ENCODE measurements at regions not wholly inside any gene's neighbourhood (a gene's known extent, or its start where the extent isn't known, plus 50 kb on each side); places are given as distances from the start of the nearest gene placed in this dataset.

GRCh38 chr11:13101644-13102512, 92.8 kb downstream of the RASSF10 start:
- TF ChIP-seq ISL1 (CRISPR knock-in tag; IDR thresholded peaks at IDR 0.05): no peak
- TF ChIP-seq TCF4 (CRISPR knock-in tag; IDR thresholded peaks at IDR 0.05; ENCODE audit: borderline replicate concordance): no peak
- no peak for TF ChIP-seq BACH2 (CRISPR knock-in tag; IDR thresholded peaks at IDR 0.05; ENCODE audit: borderline replicate concordance)
- TF ChIP-seq RARB (CRISPR knock-in tag; IDR thresholded peaks at IDR 0.05): no peak
- TF ChIP-seq PATZ1 (CRISPR knock-in tag; IDR thresholded peaks at IDR 0.05; ENCODE audit: borderline replicate concordance): no peak
- no peak for TF ChIP-seq CSRNP3 (CRISPR knock-in tag; IDR thresholded peaks at IDR 0.05)
- TF ChIP-seq CREB5 (CRISPR knock-in tag; IDR thresholded peaks at IDR 0.05; ENCODE audit: low read depth): no peak
- no peak for TF ChIP-seq PPARA (CRISPR knock-in tag; IDR thresholded peaks at IDR 0.05; ENCODE audit: borderline replicate concordance)
- TF ChIP-seq ARNTL (CRISPR knock-in tag; IDR thresholded peaks at IDR 0.05; ENCODE audit: borderline replicate concordance, low read depth): no peak
- TF ChIP-seq CSDC2 (CRISPR knock-in tag; IDR thresholded peaks at IDR 0.05): no peak
- TF ChIP-seq ZNF565 (CRISPR knock-in tag; conservative IDR thresholded peaks at IDR 0.05; ENCODE audit: low read depth): no peak
- TF ChIP-seq TSHZ2 (CRISPR knock-in tag; IDR thresholded peaks at IDR 0.05): no peak
- no peak for TF ChIP-seq ESRRG (CRISPR knock-in tag; IDR thresholded peaks at IDR 0.05)
- no peak for TF ChIP-seq ZNF70 (CRISPR knock-in tag; IDR thresholded peaks at IDR 0.05)
- no peak for TF ChIP-seq ZNF8 (CRISPR knock-in tag; IDR thresholded peaks at IDR 0.05)
- no peak for ATAC-seq

GRCh38 chr11:13102513-13102840, 93.4 kb downstream of the RASSF10 start:
- TF ChIP-seq OSR1 (CRISPR knock-in tag; IDR thresholded peaks at IDR 0.05) (no peak), TSHZ2 (CRISPR knock-in tag; IDR thresholded peaks at IDR 0.05) (no peak), ZFP30 (CRISPR knock-in tag; IDR thresholded peaks at IDR 0.05) (no peak), ESRRG (CRISPR knock-in tag; IDR thresholded peaks at IDR 0.05) (no peak), ZNF8 (CRISPR knock-in tag; IDR thresholded peaks at IDR 0.05) (no peak), RARB (CRISPR knock-in tag; IDR thresholded peaks at IDR 0.05) (no peak), CSDC2 (CRISPR knock-in tag; IDR thresholded peaks at IDR 0.05) (no peak), ZNF70 (CRISPR knock-in tag; IDR thresholded peaks at IDR 0.05) (no peak), ARNTL (CRISPR knock-in tag; IDR thresholded peaks at IDR 0.05; ENCODE audit: borderline replicate concordance, low read depth) (no peak), GLIS3 (CRISPR knock-in tag; IDR thresholded peaks at IDR 0.05) (no peak), PATZ1 (CRISPR knock-in tag; IDR thresholded peaks at IDR 0.05; ENCODE audit: borderline replicate concordance) (no peak), CREB5 (CRISPR knock-in tag; IDR thresholded peaks at IDR 0.05; ENCODE audit: low read depth) (no peak), ISL1 (CRISPR knock-in tag; IDR thresholded peaks at IDR 0.05) (no peak), TOX (CRISPR knock-in tag; IDR thresholded peaks at IDR 0.05; ENCODE audit: borderline replicate concordance) (no peak), ZNF565 (CRISPR knock-in tag; conservative IDR thresholded peaks at IDR 0.05; ENCODE audit: low read depth) (no peak), SNAI2 (CRISPR knock-in tag; IDR thresholded peaks at IDR 0.05) (no peak), ZFP3 (CRISPR knock-in tag; IDR thresholded peaks at IDR 0.05) (no peak), BACH2 (CRISPR knock-in tag; IDR thresholded peaks at IDR 0.05; ENCODE audit: borderline replicate concordance) (no peak)
- no peak for ATAC-seq
